ENCODE measurements at regions not wholly inside any gene's neighbourhood (a gene's known extent, or its start where the extent isn't known, plus 50 kb on each side); places are given as distances from the start of the nearest gene placed in this dataset.
"Not testable (repeated sequence)": the region's sequence is repeated elsewhere in the genome, so short reads cannot be mapped to it uniquely, and the experiment has no call there.

DNA sequence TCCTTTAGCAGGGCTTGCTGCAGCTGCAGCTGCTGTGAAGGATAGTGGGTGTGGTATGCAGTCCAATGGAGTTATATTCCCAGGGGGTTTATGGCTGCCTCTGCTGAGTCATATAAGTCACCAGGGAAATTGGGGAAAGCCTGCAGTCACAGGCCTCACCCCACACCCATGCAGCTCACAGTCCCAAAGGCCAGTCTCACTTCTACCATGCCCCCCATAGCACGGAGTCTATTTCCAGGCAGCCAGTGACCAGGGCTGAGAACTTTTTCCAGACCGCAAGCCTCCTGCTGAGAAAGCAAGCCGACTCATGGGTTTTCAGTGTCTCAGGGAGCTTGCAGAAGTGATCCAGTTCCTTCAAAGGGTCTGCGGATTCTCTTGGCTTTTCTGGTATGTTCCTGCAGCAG, 322.4 kb upstream of the CLEC14A start:
- TF ChIP-seq, protein P1, sequence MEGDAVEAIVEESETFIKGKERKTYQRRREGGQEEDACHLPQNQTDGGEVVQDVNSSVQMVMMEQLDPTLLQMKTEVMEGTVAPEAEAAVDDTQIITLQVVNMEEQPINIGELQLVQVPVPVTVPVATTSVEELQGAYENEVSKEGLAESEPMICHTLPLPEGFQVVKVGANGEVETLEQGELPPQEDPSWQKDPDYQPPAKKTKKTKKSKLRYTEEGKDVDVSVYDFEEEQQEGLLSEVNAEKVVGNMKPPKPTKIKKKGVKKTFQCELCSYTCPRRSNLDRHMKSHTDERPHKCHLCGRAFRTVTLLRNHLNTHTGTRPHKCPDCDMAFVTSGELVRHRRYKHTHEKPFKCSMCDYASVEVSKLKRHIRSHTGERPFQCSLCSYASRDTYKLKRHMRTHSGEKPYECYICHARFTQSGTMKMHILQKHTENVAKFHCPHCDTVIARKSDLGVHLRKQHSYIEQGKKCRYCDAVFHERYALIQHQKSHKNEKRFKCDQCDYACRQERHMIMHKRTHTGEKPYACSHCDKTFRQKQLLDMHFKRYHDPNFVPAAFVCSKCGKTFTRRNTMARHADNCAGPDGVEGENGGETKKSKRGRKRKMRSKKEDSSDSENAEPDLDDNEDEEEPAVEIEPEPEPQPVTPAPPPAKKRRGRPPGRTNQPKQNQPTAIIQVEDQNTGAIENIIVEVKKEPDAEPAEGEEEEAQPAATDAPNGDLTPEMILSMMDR (IDR thresholded peaks at IDR 0.05; ENCODE audit: insufficient read depth, low read length): no peak
- peak; percentile 0 for DNase-seq (ENCODE audit: low read depth)
- H3K4me3 ChIP-seq (ENCODE audit: low read depth, low read length): no peak overlapping the region

DNA sequence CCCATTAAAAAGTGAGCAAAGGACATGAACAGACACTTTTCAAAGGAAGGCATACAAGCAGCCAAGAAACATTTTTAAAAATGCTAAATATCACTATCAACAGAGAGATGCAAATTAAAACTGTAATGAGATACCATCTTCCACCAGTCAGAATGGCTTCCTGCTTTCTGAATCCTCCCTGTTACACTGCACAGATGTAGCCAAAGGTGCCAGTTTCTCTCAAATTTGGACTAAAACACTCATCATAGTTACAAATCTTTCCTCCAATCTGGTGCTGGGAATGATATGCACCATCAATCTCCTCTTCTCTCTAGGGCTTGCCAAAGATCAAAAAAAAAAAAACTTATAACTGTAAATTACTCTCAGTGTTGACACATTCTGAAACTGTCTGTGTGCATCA, 311.8 kb upstream of the CLEC14A start:
- TF ChIP-seq, protein P1 (IDR thresholded peaks at IDR 0.05; ENCODE audit: insufficient read depth, low read length): no peak
- DNase-seq (ENCODE audit: low read depth): no peak
- H3K4me3 ChIP-seq (ENCODE audit: low read depth, low read length): no peak overlapping the region

DNA sequence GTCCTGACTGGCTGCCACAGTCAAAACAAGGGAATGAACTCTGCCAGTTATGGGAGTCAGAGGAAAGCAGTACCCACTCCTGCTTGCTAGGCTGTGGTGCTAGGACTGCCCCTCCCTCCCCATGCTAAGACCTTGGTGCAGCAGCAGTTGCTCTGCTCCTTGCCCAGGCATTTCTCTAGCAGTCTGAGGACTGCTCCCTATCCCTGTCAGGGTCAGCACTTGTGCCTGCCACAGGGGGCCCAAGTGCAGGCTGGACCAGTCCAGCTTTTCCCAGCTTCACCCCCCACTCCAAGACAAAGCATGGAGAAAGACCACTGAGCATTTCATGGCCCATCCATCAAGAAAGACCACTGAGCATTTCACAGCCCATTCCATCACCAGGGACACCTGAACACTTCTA, 305.8 kb upstream of the CLEC14A start:
- no peak for DNase-seq (ENCODE audit: low read depth)
- H3K4me3 ChIP-seq (ENCODE audit: low read depth, low read length): no peak overlapping the region
- TF ChIP-seq, protein P1 (IDR thresholded peaks at IDR 0.05; ENCODE audit: insufficient read depth, low read length): no peak

DNA sequence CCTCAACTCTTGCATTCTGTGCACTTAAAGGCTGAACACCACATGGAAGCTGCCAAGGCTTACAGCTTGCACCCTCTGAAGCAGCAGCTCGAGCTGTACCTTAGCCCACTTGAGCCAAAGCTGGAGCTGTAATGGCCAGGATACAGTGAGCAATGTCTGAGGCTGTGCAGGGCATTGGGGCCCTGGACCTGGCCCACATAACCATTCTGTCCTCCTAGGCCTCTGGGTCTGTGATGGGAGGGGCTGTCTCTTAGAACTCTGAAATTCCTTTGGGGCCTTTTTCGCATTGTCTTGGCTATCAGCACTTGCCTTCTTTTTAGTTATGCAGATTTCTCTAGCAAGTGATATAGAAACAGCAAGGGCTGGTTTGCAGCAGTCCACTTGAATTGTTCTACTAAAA, 303.8 kb upstream of the CLEC14A start:
- TF ChIP-seq, protein P1 (IDR thresholded peaks at IDR 0.05; ENCODE audit: insufficient read depth, low read length): no peak

DNA sequence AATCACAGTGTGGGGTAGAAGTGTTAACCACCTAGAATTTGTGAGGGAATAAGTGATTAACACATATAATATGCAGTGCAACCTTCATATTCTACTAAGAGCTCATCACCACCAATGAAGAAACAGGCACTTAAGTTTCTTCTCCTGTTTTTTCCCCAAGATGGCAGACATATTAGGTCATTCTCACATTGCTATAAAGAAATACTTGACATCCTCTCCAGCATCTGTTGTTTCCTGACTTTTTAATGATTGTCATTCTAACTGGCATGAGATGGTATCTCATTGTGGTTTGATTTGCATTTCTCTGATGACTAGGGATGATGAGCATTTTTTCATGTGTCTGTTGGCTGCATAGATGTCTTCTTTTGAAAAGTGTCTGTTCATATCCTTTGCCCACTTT, 301.5 kb upstream of the CLEC14A start:
- not testable (repeated sequence) for H3K4me3 ChIP-seq (ENCODE audit: low read depth, low read length); DNase-seq (ENCODE audit: low read depth)

More for the DNA sequence above, 303.8 kb upstream of the CLEC14A start:
- no peak for DNase-seq (ENCODE audit: low read depth)
- H3K4me3 ChIP-seq (ENCODE audit: low read depth, low read length): no peak overlapping the region

DNA sequence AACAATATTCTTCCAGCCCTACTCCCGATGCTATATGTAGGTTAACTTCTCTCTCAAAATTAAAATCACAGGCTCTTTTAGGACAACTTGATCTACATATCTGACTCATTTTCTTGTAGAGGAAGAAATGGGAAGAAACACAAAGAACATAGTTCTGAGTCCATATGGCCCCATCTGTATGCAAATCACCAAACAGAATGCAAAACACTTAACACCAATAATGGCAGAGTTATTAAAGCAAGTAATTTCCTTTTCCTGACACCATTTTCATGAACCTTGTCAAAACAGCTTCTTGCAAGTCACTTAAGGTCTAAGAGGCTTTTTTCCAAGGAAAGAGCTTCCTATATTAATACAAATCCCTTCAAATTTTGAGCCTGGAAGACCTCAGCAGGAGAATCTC, 300.4 kb upstream of the CLEC14A start:
- no peak overlapping the region for H3K4me3 ChIP-seq (ENCODE audit: low read depth, low read length)
- DNase-seq (ENCODE audit: low read depth): no peak
- TF ChIP-seq, protein P1 (IDR thresholded peaks at IDR 0.05; ENCODE audit: insufficient read depth, low read length): no peak

DNA sequence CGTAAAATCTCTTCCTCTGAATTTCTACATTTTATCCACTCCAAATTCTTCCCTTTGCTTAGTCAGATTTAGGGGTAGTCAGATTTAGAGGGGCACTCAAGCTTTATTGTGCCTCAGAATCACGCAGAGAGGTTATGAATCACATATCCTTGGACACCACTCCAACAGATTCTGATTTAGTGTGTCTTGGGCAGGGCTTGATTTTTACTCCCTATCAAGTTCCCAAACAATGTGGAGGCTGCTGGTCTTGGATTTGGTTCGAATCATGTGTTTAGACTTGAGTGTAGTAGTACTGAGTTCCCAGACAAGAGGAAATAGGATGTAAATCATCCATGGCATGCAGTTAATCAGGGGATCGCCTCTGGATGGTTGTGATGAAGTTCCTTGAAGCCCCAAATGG, 298.1 kb upstream of the CLEC14A start:
- H3K4me3 ChIP-seq (ENCODE audit: low read depth, low read length): no peak overlapping the region
- TF ChIP-seq, protein P1 (IDR thresholded peaks at IDR 0.05; ENCODE audit: insufficient read depth, low read length): no peak
- peak; percentile 2 for DNase-seq (ENCODE audit: low read depth)
